OCI-LY7 (cell line): ENCODE measurements at regions not wholly inside any gene's neighbourhood (a gene's known extent, or its start where the extent isn't known, plus 50 kb on each side); places are given as distances from the start of the nearest gene placed in this dataset.

Experiments
- EZH2phosphoT487 ChIP-seq: fragments of 200-600 bp; sonication (generic); IDR thresholded peaks from 2 replicates; pipeline ENCODE4 v1.6.1; 2018; ENCODE audit warnings: low read depth, borderline replicate concordance, mild to moderate bottlenecking, mixed run types, antibody characterized with exemption, low read length, moderate library complexity, mixed read lengths
- TF ChIP-seq, protein P1 (sequence below): fragments of 200-600 bp; sonication (generic); conservative IDR thresholded peaks from 2 replicates; pipeline ENCODE4 v1.5.1; 2014; ENCODE audit warnings: mild to moderate bottlenecking, antibody characterized with exemption, low read length, moderate library complexity, mixed read lengths

DNA sequence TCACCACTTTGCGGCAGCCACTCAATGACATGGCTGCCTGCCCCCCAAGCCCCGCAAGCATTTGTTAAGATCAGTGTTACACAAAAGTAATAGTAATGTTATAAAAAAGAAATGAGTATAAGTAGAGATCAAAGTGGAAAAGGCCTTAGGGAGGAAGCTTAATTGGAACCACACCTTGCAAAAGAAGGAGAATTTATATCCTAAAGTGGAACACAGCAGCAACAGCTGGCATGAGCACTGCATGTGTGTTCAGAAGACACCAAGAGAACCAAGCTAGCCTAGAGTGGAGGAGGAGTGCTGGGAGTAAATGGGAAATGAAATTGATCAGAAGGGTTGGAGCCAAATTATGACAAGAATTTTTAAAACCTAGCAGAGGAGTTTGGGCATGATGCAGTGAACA is 73.1 kb upstream of the STK17B start:
- TF ChIP-seq, protein P1, sequence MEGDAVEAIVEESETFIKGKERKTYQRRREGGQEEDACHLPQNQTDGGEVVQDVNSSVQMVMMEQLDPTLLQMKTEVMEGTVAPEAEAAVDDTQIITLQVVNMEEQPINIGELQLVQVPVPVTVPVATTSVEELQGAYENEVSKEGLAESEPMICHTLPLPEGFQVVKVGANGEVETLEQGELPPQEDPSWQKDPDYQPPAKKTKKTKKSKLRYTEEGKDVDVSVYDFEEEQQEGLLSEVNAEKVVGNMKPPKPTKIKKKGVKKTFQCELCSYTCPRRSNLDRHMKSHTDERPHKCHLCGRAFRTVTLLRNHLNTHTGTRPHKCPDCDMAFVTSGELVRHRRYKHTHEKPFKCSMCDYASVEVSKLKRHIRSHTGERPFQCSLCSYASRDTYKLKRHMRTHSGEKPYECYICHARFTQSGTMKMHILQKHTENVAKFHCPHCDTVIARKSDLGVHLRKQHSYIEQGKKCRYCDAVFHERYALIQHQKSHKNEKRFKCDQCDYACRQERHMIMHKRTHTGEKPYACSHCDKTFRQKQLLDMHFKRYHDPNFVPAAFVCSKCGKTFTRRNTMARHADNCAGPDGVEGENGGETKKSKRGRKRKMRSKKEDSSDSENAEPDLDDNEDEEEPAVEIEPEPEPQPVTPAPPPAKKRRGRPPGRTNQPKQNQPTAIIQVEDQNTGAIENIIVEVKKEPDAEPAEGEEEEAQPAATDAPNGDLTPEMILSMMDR, result no peak
- TF ChIP-seq EZH2phosphoT487, result no peak
